ENCODE measurements at regions not wholly inside any gene's neighbourhood (a gene's known extent, or its start where the extent isn't known, plus 50 kb on each side); places are given as distances from the start of the nearest gene placed in this dataset.
"Not testable (repeated sequence)": the region's sequence is repeated elsewhere in the genome, so short reads cannot be mapped to it uniquely, and the experiment has no call there.

GRCh38 chr15:79756365-79756764 is 140.4 kb downstream of the MTHFS start:
- no peak for DNase-seq (ENCODE audit: low read depth in 3 of 3)

- no peak for DNase-seq (ENCODE audit: low read depth in 3 of 3)
These were observed 131.7 kb downstream of the MTHFS start for GRCh38 chr15:79765081-79765480.

- no peak for DNase-seq (ENCODE audit: low read depth in 3 of 3)
These were observed 127.7 kb downstream of the MTHFS start for GRCh38 chr15:79769069-79769481.

- no peak for DNase-seq (ENCODE audit: low read depth in 3 of 3)
These were observed 126.7 kb downstream of the MTHFS start for GRCh38 chr15:79769933-79770759.

GRCh38 chr15:79773128-79773527 is 123.7 kb downstream of the MTHFS start:
- DNase-seq (ENCODE audit: low read depth in 3 of 3), result no peak

GRCh38 chr15:79775821-79776220 is 121.0 kb downstream of the MTHFS start:
- no peak for DNase-seq (ENCODE audit: low read depth in 3 of 3)

GRCh38 chr15:79777916-79778315 is 118.9 kb downstream of the MTHFS start:
- no peak for DNase-seq (ENCODE audit: low read depth in 3 of 3)

GRCh38 chr15:79778378-79778990 is 118.3 kb downstream of the MTHFS start:
- DNase-seq (ENCODE audit: low read depth in 3 of 3), result no peak

- DNase-seq (ENCODE audit: low read depth in 3 of 3), result peak in 1 of 3 experiments; percentile 1
These were observed 117.1 kb downstream of the MTHFS start for GRCh38 chr15:79779746-79780145.

GRCh38 chr15:79782307-79782706 is 114.5 kb downstream of the MTHFS start:
- not testable (repeated sequence) for DNase-seq (ENCODE audit: low read depth in 3 of 3)

All from stimulated activated CD4-positive, alpha-beta T cell treated with anti-CD3 and anti-CD28 coated beads, TNF-alpha, amount 100 ng/mL, for 4 hours (primary cell).